ENCODE measurements at regions not wholly inside any gene's neighbourhood (a gene's known extent, or its start where the extent isn't known, plus 50 kb on each side); places are given as distances from the start of the nearest gene placed in this dataset.

- Histone ChIP-seq H2AFZ (ENCODE audit: low read length) (no peak overlapping the region), H3K36me3 (ENCODE audit: insufficient read depth, low read length) (no peaks in the 10 kb centered on the region), H3K4me1 (ENCODE audit: low read length) (no peaks in the 10 kb centered on the region), H3K79me2 (ENCODE audit: low read length) (no peaks in the 10 kb centered on the region), H3K4me2 (ENCODE audit: low read depth, low read length, poor library complexity, severe bottlenecking) (no peak overlapping the region), H3K4me3 (ENCODE audit: low read length) (no peak overlapping the region), H3K27ac (ENCODE audit: low read length) (no peak overlapping the region), H3K9ac (ENCODE audit: low read length) (no peak overlapping the region), H3K9me2 (replicated peaks; ENCODE audit: insufficient read depth, low read length) (no peaks in the 10 kb centered on the region), H3K27me3 (ENCODE audit: low read length) (no peaks in the 10 kb centered on the region), H3K9me3 (ENCODE audit: low read length) (peaks cover 9% of the 10 kb centered on the region; the same call in 1 of the 2 replicates), H4K20me1 (ENCODE audit: insufficient read depth, low read depth, low read length) (no peaks in the 10 kb centered on the region)
- DNase-seq: no peak
Observed at GRCh38 chr9:135224921-135225541, 137.6 kb downstream of the OLFM1 start.

GRCh38 chr9:135225619-135226228, 138.3 kb downstream of the OLFM1 start:
- Histone ChIP-seq H3K4me3 (ENCODE audit: low read length) (no peak overlapping the region), H3K9me3 (ENCODE audit: low read length) (peaks cover 9% of the 10 kb centered on the region; the same call in 1 of the 2 replicates), H3K36me3 (ENCODE audit: insufficient read depth, low read length) (no peaks in the 10 kb centered on the region), H4K20me1 (ENCODE audit: insufficient read depth, low read depth, low read length) (no peaks in the 10 kb centered on the region), H3K79me2 (ENCODE audit: low read length) (no peaks in the 10 kb centered on the region), H3K9ac (ENCODE audit: low read length) (no peak overlapping the region), H3K27ac (ENCODE audit: low read length) (no peak overlapping the region), H3K4me1 (ENCODE audit: low read length) (no peaks in the 10 kb centered on the region), H3K27me3 (ENCODE audit: low read length) (no peaks in the 10 kb centered on the region), H2AFZ (ENCODE audit: low read length) (no peak overlapping the region), H3K9me2 (replicated peaks; ENCODE audit: insufficient read depth, low read length) (no peaks in the 10 kb centered on the region), H3K4me2 (ENCODE audit: low read depth, low read length, poor library complexity, severe bottlenecking) (no peak overlapping the region)
- no peak for DNase-seq

GRCh38 chr9:135226369-135227050, 139.0 kb downstream of the OLFM1 start:
- no peak overlapping the region for H3K4me3 ChIP-seq (ENCODE audit: low read length)

GRCh38 chr9:135227641-135228251, 140.3 kb downstream of the OLFM1 start:
- no peak for DNase-seq
- H3K9me3 ChIP-seq (ENCODE audit: low read length): peaks cover 9% of the 10 kb centered on the region; the same call in 1 of the 2 replicates

More at GRCh38 chr9:135226369-135227050, 139.0 kb downstream of the OLFM1 start:
- Histone ChIP-seq H3K9me2 (replicated peaks; ENCODE audit: insufficient read depth, low read length) (no peaks in the 10 kb centered on the region), H3K4me1 (ENCODE audit: low read length) (no peaks in the 10 kb centered on the region), H3K36me3 (ENCODE audit: insufficient read depth, low read length) (no peaks in the 10 kb centered on the region), H3K9me3 (ENCODE audit: low read length) (peaks cover 9% of the 10 kb centered on the region; the same call in 1 of the 2 replicates), H3K27me3 (ENCODE audit: low read length) (no peaks in the 10 kb centered on the region), H3K4me2 (ENCODE audit: low read depth, low read length, poor library complexity, severe bottlenecking) (no peak overlapping the region), H2AFZ (ENCODE audit: low read length) (no peak overlapping the region), H3K79me2 (ENCODE audit: low read length) (no peaks in the 10 kb centered on the region), H4K20me1 (ENCODE audit: insufficient read depth, low read depth, low read length) (no peaks in the 10 kb centered on the region), H3K27ac (ENCODE audit: low read length) (no peak overlapping the region), H3K9ac (ENCODE audit: low read length) (no peak overlapping the region)
- DNase-seq: no peak

GRCh38 chr9:135228345-135228982, 141.0 kb downstream of the OLFM1 start:
- Histone ChIP-seq H3K9me2 (replicated peaks; ENCODE audit: insufficient read depth, low read length) (no peaks in the 10 kb centered on the region), H3K4me2 (ENCODE audit: low read depth, low read length, poor library complexity, severe bottlenecking) (no peak overlapping the region), H3K79me2 (ENCODE audit: low read length) (no peaks in the 10 kb centered on the region), H3K9me3 (ENCODE audit: low read length) (peaks cover 13% of the 10 kb centered on the region; the same call in 1 of the 2 replicates), H3K4me3 (ENCODE audit: low read length) (no peak overlapping the region), H2AFZ (ENCODE audit: low read length) (no peak overlapping the region), H3K27me3 (ENCODE audit: low read length) (no peaks in the 10 kb centered on the region), H4K20me1 (ENCODE audit: insufficient read depth, low read depth, low read length) (no peaks in the 10 kb centered on the region), H3K9ac (ENCODE audit: low read length) (no peak overlapping the region), H3K4me1 (ENCODE audit: low read length) (no peaks in the 10 kb centered on the region), H3K27ac (ENCODE audit: low read length) (no peak overlapping the region), H3K36me3 (ENCODE audit: insufficient read depth, low read length) (no peaks in the 10 kb centered on the region)
- no peak for DNase-seq

More at GRCh38 chr9:135227641-135228251, 140.3 kb downstream of the OLFM1 start:
- Histone ChIP-seq H3K4me2 (ENCODE audit: low read depth, low read length, poor library complexity, severe bottlenecking) (no peak overlapping the region), H3K9ac (ENCODE audit: low read length) (no peak overlapping the region), H3K79me2 (ENCODE audit: low read length) (no peaks in the 10 kb centered on the region), H3K27ac (ENCODE audit: low read length) (no peak overlapping the region), H3K27me3 (ENCODE audit: low read length) (no peaks in the 10 kb centered on the region), H4K20me1 (ENCODE audit: insufficient read depth, low read depth, low read length) (no peaks in the 10 kb centered on the region), H3K9me2 (replicated peaks; ENCODE audit: insufficient read depth, low read length) (no peaks in the 10 kb centered on the region), H3K4me1 (ENCODE audit: low read length) (no peaks in the 10 kb centered on the region), H3K4me3 (ENCODE audit: low read length) (no peak overlapping the region), H2AFZ (ENCODE audit: low read length) (no peak overlapping the region), H3K36me3 (ENCODE audit: insufficient read depth, low read length) (no peaks in the 10 kb centered on the region)

- H3K4me2 ChIP-seq (ENCODE audit: low read depth, low read length, poor library complexity, severe bottlenecking): no peak overlapping the region
- no peaks in the 10 kb centered on the region for H3K4me1 ChIP-seq (ENCODE audit: low read length)
- no peak overlapping the region for H3K9ac ChIP-seq (ENCODE audit: low read length)
- H3K27ac ChIP-seq (ENCODE audit: low read length): no peak overlapping the region
- no peak overlapping the region for H3K4me3 ChIP-seq (ENCODE audit: low read length)
- H3K27me3 ChIP-seq (ENCODE audit: low read length): no peaks in the 10 kb centered on the region
- H4K20me1 ChIP-seq (ENCODE audit: insufficient read depth, low read depth, low read length): no peaks in the 10 kb centered on the region
- no peaks in the 10 kb centered on the region for H3K36me3 ChIP-seq (ENCODE audit: insufficient read depth, low read length)
- no peaks in the 10 kb centered on the region for H3K79me2 ChIP-seq (ENCODE audit: low read length)
- no peak for DNase-seq
- no peak overlapping the region for H2AFZ ChIP-seq (ENCODE audit: low read length)
- no peaks in the 10 kb centered on the region for H3K9me2 ChIP-seq (replicated peaks; ENCODE audit: insufficient read depth, low read length)
- peaks cover 13% of the 10 kb centered on the region; the same call in 1 of the 2 replicates for H3K9me3 ChIP-seq (ENCODE audit: low read length)
Observed at GRCh38 chr9:135228983-135229625, 141.6 kb downstream of the OLFM1 start.

GRCh38 chr9:135229701-135230385, 142.4 kb downstream of the OLFM1 start:
- no peaks in the 10 kb centered on the region for H3K4me1 ChIP-seq (ENCODE audit: low read length)
- no peak overlapping the region for H3K4me2 ChIP-seq (ENCODE audit: low read depth, low read length, poor library complexity, severe bottlenecking)
- no peak overlapping the region for H3K27ac ChIP-seq (ENCODE audit: low read length)
- no peak for DNase-seq
- peaks cover 13% of the 10 kb centered on the region; the same call in 1 of the 2 replicates for H3K9me3 ChIP-seq (ENCODE audit: low read length)
- no peaks in the 10 kb centered on the region for H3K9me2 ChIP-seq (replicated peaks; ENCODE audit: insufficient read depth, low read length)
- no peak overlapping the region for H2AFZ ChIP-seq (ENCODE audit: low read length)
- H3K36me3 ChIP-seq (ENCODE audit: insufficient read depth, low read length): no peaks in the 10 kb centered on the region
- no peaks in the 10 kb centered on the region for H4K20me1 ChIP-seq (ENCODE audit: insufficient read depth, low read depth, low read length)
- H3K4me3 ChIP-seq (ENCODE audit: low read length): no peak overlapping the region
- H3K79me2 ChIP-seq (ENCODE audit: low read length): no peaks in the 10 kb centered on the region
- no peaks in the 10 kb centered on the region for H3K27me3 ChIP-seq (ENCODE audit: low read length)
- no peak overlapping the region for H3K9ac ChIP-seq (ENCODE audit: low read length)

All from Karpas-422 (cell line).